Panc1 (cell line): ENCODE measurements at regions not wholly inside any gene's neighbourhood (a gene's known extent, or its start where the extent isn't known, plus 50 kb on each side); places are given as distances from the start of the nearest gene placed in this dataset.

Experiments
- ATAC-seq: fragments of 200-7000 bp; cut with Tn5 transposase; 2 replicates; pipeline ENCODE4 v1.9.1; 2020; ENCODE audit warnings: mild to moderate bottlenecking, moderate library complexity
- BruUV-seq: library from RNA; stranded (reverse); fragments of 400-500 nt; replicated peaks from 2 replicates; lab custom pipeline; 2021; lab: Mats Ljungman, UMichigan
- CTCF ChIA-PET: fragments of 300-600 bp; sonication (Branson Sonifier 250); formaldehyde crosslinking; loops from one replicate; lab custom pipeline; 2022; ENCODE audit warnings: antibody characterized with exemption; lab: Charles Lee
- POLR2A ChIA-PET: fragments of 300-600 bp; sonication (Branson Sonifier 250); formaldehyde crosslinking; loops from one replicate; lab custom pipeline; 2022; ENCODE audit warnings: antibody characterized with exemption; lab: Charles Lee
- DNase-seq: peaks from one replicate; pipeline ENCODE4 v3.0.0-alpha.2; 2010; ENCODE audit warnings: low read depth, low spot score
- H3K27ac ChIP-seq: 2 replicates; pipeline ENCODE4 v1.5.1; 2011; ENCODE audit warnings: mild to moderate bottlenecking, low read length, inconsistent platforms
- H3K27me3 ChIP-seq: fragments of 200-500 bp; sonication (Bioruptor generic); 2 replicates; pipeline ENCODE4 v1.6.0; 2014; ENCODE audit warnings: low read length, inconsistent platforms; ENCODE audit not compliant: control insufficient read depth, insufficient read depth
- H3K36me3 ChIP-seq: fragments of 200-500 bp; sonication (Bioruptor generic); 2 replicates; pipeline ENCODE4 v1.5.1; 2014; ENCODE audit warnings: inconsistent platforms, mild to moderate bottlenecking, low read length, moderate library complexity; ENCODE audit not compliant: control insufficient read depth, insufficient read depth
- H3K4me1 ChIP-seq: 2 replicates; pipeline ENCODE4 v1.5.1; 2011; ENCODE audit warnings: inconsistent platforms, mild to moderate bottlenecking, low read length, moderate library complexity; ENCODE audit not compliant: control insufficient read depth, insufficient read depth
- H3K4me3 ChIP-seq, 2 experiments: 2 replicates each; pipeline ENCODE4 v1.5.1; 2011 to 2012; ENCODE audit warnings: low read depth in 2 of 2, low read length in 2 of 2, mild to moderate bottlenecking in 2 of 2, inconsistent platforms in 1 of 2, moderate library complexity in 1 of 2
- H3K9me3 ChIP-seq: fragments of 200-500 bp; sonication (Bioruptor generic); 2 replicates; pipeline ENCODE4 v1.5.1; 2014; ENCODE audit warnings: low read depth, mild to moderate bottlenecking, inconsistent platforms, low read length, moderate library complexity; ENCODE audit not compliant: control insufficient read depth, insufficient read depth
- CTCF ChIP-seq: fragments of 450-650 bp; IDR thresholded peaks from 2 replicates; pipeline ENCODE4 v1.5.1; 2017; ENCODE audit warnings: mild to moderate bottlenecking
- POLR2AphosphoS5 ChIP-seq: IDR thresholded peaks from 2 replicates; pipeline ENCODE4 v1.6.1; 2012; ENCODE audit warnings: mild to moderate bottlenecking, low read depth, low read length, moderate library complexity
- REST ChIP-seq, 2 experiments: IDR thresholded peaks; 2 replicates each; pipeline ENCODE4 v1.6.1; 2011 to 2012; ENCODE audit warnings: low read depth in 2 of 2, control low read depth in 1 of 2, low read length in 1 of 2, mild to moderate bottlenecking in 1 of 2, moderate library complexity in 1 of 2; ENCODE audit not compliant: insufficient read depth in 1 of 2
- SIN3A ChIP-seq: IDR thresholded peaks from 2 replicates; pipeline ENCODE4 v1.6.1; 2012; ENCODE audit warnings: low read depth, mild to moderate bottlenecking, low read length, moderate library complexity, borderline replicate concordance; ENCODE audit not compliant: insufficient read depth
- TCF7L2 ChIP-seq: IDR thresholded peaks from 2 replicates; pipeline ENCODE4 v1.6.1; 2011; ENCODE audit warnings: mild to moderate bottlenecking, low read depth, low read length, inconsistent platforms
- in situ Hi-C: cut with HindIII; loops from 2 replicates; pipeline ENCODE4 v1.10.0; 2016; ENCODE audit warnings: low sequenced_read_pairs, low pct_unique_long_range_greater_than_20kb
- intact Hi-C: fragments of 100-400 bp; cut with micrococcal nuclease; formaldehyde crosslinking; loops from one replicate; pipeline ENCODE4 v1.10.0; 2022; ENCODE audit not compliant: unreplicated experiment

DNA sequence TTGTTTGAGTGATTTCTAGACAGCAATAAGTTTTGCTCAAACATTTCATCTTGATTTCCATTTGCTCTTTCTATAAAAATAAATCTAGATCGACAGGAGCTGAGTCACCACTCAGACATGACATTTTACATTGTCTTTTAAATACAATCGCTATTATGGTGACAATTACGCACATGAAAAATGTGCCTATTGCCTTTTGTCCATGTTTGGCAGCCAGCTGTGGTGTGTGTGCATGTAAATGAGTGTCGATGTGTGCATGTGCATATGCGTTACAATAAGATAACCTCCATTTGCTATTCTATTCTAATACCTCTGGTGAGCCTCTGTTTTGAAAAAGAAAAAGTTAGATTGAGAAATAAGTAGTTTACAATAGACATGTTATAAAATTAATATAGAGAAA, 89.7 kb upstream of the GRM7 start:
- Histone ChIP-seq H3K27me3 (no peaks in the 10 kb centered on the region), H3K36me3 (no peaks in the 10 kb centered on the region), H3K4me3 (no peak overlapping the region), H3K9me3 (no peaks in the 10 kb centered on the region), H3K27ac (no peak overlapping the region), H3K4me1 (no peaks in the 10 kb centered on the region)
- ATAC-seq (no peak), DNase-seq (no peak)
- intact Hi-C loops: no loop called here
- no TSS peak for BruUV-seq
- no peak for TF ChIP-seq REST (IDR thresholded peaks at IDR 0.05; ENCODE audit: insufficient read depth in 1 of 2, low read depth in 2 of 2, low read length in 1 of 2)
- TF ChIP-seq TCF7L2: no peak
- POLR2A ChIA-PET: no interaction called here
- in situ Hi-C loops: no loop called here
- CTCF ChIA-PET: no interaction called here

- H3K27ac ChIP-seq: no peak overlapping the region
- DNase-seq: no peak
- no peaks in the 10 kb centered on the region for H3K4me1 ChIP-seq
- H3K4me3 ChIP-seq: no peak overlapping the region
- H3K27me3 ChIP-seq: no peaks in the 10 kb centered on the region
- H3K36me3 ChIP-seq: no peaks in the 10 kb centered on the region
- POLR2A ChIA-PET: no interaction called here
- in situ Hi-C loops (no loop called here), intact Hi-C loops (no loop called here)
- no peaks in the 10 kb centered on the region for H3K9me3 ChIP-seq
- CTCF ChIA-PET: no interaction called here
- no peak for ATAC-seq
- BruUV-seq: no TSS peak
- TF ChIP-seq REST (IDR thresholded peaks at IDR 0.05; ENCODE audit: insufficient read depth in 1 of 2, low read depth in 2 of 2, low read length in 1 of 2) (no peak), CTCF (no peak), SIN3A (no peak), POLR2AphosphoS5 (no peak), TCF7L2 (no peak)
These were observed 81.8 kb upstream of the GRM7 start for GRCh38 chr3:6779140-6779539.
